Upper lobe of left lung (tissue), 4 donors: ENCODE measurements at regions not wholly inside any gene's neighbourhood (a gene's known extent, or its start where the extent isn't known, plus 50 kb on each side); places are given as distances from the start of the nearest gene placed in this dataset.

ENCODE experiments used
- CTCF ChIP-seq, 6 experiments: fragments of 450-650 bp in 4 of 6; fragments of 200-600 bp in 2 of 6; sonication (generic) in 2 of 6; IDR thresholded peaks; one replicate each; pipeline ENCODE4 v1.5.1; 2016 to 2019; ENCODE audit warnings: antibody characterized with exemption in 6 of 6
- EP300 ChIP-seq, 4 donors: sonication (generic); formaldehyde crosslinking; IDR thresholded peaks; one replicate each; pipeline ENCODE4 v1.5.1; 2017; ENCODE audit warnings: antibody characterized with exemption in 4 of 4, control low read depth in 2 of 4
- POLR2A ChIP-seq, 4 donors: fragments of 450-650 bp; IDR thresholded peaks; one replicate each; pipeline ENCODE4 v1.5.1; 2016 to 2017; ENCODE audit warnings: antibody characterized with exemption in 4 of 4, mild to moderate bottlenecking in 2 of 4
- POLR2AphosphoS5 ChIP-seq, 2 donors: sonication (generic); formaldehyde crosslinking; IDR thresholded peaks; one replicate each; pipeline ENCODE4 v1.5.1; 2017; ENCODE audit warnings: antibody characterized with exemption in 2 of 2

GRCh38 chr2:120448961-120449810 is 103.2 kb downstream of the INHBB start:
- TF ChIP-seq POLR2A (IDR thresholded peaks at IDR 0.05), result no peak
- no peak for TF ChIP-seq CTCF (IDR thresholded peaks at IDR 0.05)
- TF ChIP-seq POLR2AphosphoS5 (IDR thresholded peaks at IDR 0.05), result no peak
- TF ChIP-seq EP300 (IDR thresholded peaks at IDR 0.05), result no peak
